Pancreas (tissue), 10 donors: ENCODE measurements at regions not wholly inside any gene's neighbourhood (a gene's known extent, or its start where the extent isn't known, plus 50 kb on each side); places are given as distances from the start of the nearest gene placed in this dataset.
"Not testable (repeated sequence)": the region's sequence is repeated elsewhere in the genome, so short reads cannot be mapped to it uniquely, and the experiment has no call there.

Source experiments
- ATAC-seq, 4 donors: fragments of 200-7000 bp; cut with Tn5 transposase; one replicate each; pipeline versions ENCODE4 v1.8.0 to v1.9.1; 2020; ENCODE audit warnings: mild to moderate bottlenecking in 4 of 4, moderate library complexity in 4 of 4
- DNase-seq, 6 donors: peaks; one replicate each; pipeline ENCODE4 v3.0.0-alpha.2; 2020
- FAIRE-seq: peaks from 2 replicates; lab custom pipeline; 2012; peaks lifted over from hg19 to GRCh38; lab: Jason Lieb, UNC
- H3K27ac ChIP-seq, 4 donors: fragments of 200-600 bp; sonication (generic); 1 replicate in 3 of 4; 2 replicates in 1 of 4; pipeline versions ENCODE4 v1.5.0 to v1.8.0; 2020
- H3K27me3 ChIP-seq, 4 donors: fragments of 200-600 bp; one replicate each; pipeline ENCODE4 v1.8.0; 2021
- H3K36me3 ChIP-seq, 3 donors: fragments of 200-600 bp; sonication (generic) in 1 of 3; one replicate each; pipeline versions ENCODE4 v1.5.0 to v1.8.0; 2020 to 2021
- H3K4me1 ChIP-seq, 3 donors: fragments of 200-600 bp; one replicate each; pipeline ENCODE4 v1.8.0; 2021
- H3K4me3 ChIP-seq, 4 donors: fragments of 200-600 bp; sonication (generic) in 2 of 4; one replicate each; pipeline versions ENCODE4 v1.5.0 to v1.8.0; 2020 to 2021
- H3K9me3 ChIP-seq, 4 donors: fragments of 200-600 bp; one replicate each; pipeline ENCODE4 v1.8.0; 2021
- WGBS, 2 donors: extraction: QIAGEN DNeasy Blood & Tissue Kit; methylation state at CpG; one replicate each; pipeline ENCODE4 v1.1.7; 2013; 5-methylcytosine and 5-hydroxymethylcytosine counted together
- intact Hi-C, 3 donors: fragments of 100-400 bp; cut with DNase I; formaldehyde crosslinking; loops; one replicate each; pipeline versions ENCODE4 v1.11.1 to v1.14.2; 2022
- TF ChIP-seq, protein P1 (sequence below), 4 donors: fragments of 200-600 bp; sonication (generic) in 3 of 4; IDR thresholded peaks; one replicate each; pipeline versions ENCODE4 v1.5.0 to v1.8.0; 2021; ENCODE audit warnings: antibody characterized with exemption in 4 of 4
- donor health status: healthy with polysubstance abuse.
- donor health status: DM: no; HTN: no; CAD: no; lungs with moderate emphysema.
- donor health status: DM: no; HTN: no; CAD: no.
- donor health status: control.
- donor health status: control.
- donor health status: Bipolar disorder and iron deficiency.
- donor health status: DM: yes; HTN: yes; CAD: no.
- donor health status: DM: no; HTN: no; CAD: no.
- donor health status: DM: no; HTN: no; CAD: no.
- donor health status: DM: yes; HTN: yes; CAD: no.

DNA sequence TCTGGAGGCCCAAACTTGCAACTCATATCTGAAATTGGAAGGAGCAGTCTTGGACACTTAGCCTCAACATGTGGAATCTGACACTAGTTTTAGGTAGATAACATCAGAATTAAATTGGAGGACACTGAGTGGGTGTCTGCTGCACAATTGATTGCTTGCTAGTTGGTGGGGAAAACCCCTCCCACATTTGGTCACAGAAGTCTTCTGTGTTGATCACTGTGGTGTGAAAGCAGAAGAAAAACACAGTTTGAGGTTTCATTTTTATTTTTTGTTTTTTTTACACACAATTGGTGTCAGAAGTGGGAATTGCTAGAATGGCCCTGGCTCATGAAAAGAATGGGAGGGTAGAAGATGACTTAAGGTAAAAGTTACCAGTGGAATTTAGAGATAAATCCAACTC, 78.0 kb upstream of the CD163 start:
- H3K27me3 ChIP-seq, result peaks cover 0 to 5% (median 0%) of the 10 kb centered on the region in 4 donors
- intact Hi-C loops, result no loop called here
- H3K36me3 ChIP-seq, result no peaks in the 10 kb centered on the region
- DNase-seq (no peak), ATAC-seq (no peak), FAIRE-seq (no peak)
- H3K4me3 ChIP-seq, result no peak overlapping the region
- TF ChIP-seq, protein P1, sequence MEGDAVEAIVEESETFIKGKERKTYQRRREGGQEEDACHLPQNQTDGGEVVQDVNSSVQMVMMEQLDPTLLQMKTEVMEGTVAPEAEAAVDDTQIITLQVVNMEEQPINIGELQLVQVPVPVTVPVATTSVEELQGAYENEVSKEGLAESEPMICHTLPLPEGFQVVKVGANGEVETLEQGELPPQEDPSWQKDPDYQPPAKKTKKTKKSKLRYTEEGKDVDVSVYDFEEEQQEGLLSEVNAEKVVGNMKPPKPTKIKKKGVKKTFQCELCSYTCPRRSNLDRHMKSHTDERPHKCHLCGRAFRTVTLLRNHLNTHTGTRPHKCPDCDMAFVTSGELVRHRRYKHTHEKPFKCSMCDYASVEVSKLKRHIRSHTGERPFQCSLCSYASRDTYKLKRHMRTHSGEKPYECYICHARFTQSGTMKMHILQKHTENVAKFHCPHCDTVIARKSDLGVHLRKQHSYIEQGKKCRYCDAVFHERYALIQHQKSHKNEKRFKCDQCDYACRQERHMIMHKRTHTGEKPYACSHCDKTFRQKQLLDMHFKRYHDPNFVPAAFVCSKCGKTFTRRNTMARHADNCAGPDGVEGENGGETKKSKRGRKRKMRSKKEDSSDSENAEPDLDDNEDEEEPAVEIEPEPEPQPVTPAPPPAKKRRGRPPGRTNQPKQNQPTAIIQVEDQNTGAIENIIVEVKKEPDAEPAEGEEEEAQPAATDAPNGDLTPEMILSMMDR (IDR thresholded peaks at IDR 0.05), result no peak
- H3K9me3 ChIP-seq, result no peaks in the 10 kb centered on the region
- no peaks in the 10 kb centered on the region for H3K4me1 ChIP-seq
- no peak overlapping the region for H3K27ac ChIP-seq

DNA sequence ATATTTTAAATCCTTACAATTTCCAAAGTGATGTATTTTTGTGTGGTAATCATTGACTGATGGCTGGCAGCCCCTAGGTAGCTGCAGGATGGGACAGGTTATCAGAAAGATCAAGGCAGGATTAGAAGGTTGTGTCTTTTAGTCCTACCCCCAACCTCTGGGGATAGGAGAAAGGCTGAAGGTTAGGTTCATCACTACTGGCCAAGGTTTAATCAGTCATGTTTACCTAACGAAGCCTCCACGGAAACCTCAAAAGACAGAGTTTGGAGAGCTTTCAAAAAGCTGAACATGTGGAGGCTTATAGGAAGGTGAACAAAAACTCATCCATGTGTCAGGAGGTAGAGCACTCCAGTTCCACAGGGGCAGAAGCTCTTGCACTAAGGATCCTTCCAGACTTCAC, 77.5 kb upstream of the CD163 start:
- no peaks in the 10 kb centered on the region for H3K9me3 ChIP-seq
- no peak for ATAC-seq
- TF ChIP-seq, protein P1 (IDR thresholded peaks at IDR 0.05), result no peak
- H3K36me3 ChIP-seq, result no peaks in the 10 kb centered on the region
- no peak overlapping the region for H3K4me3 ChIP-seq
- H3K27me3 ChIP-seq, result peaks cover 0 to 5% (median 0%) of the 10 kb centered on the region in 4 donors
- no peak for DNase-seq
- H3K4me1 ChIP-seq, result no peaks in the 10 kb centered on the region
- intact Hi-C loops, result no loop called here
- FAIRE-seq, result no peak
- no peak overlapping the region for H3K27ac ChIP-seq
- 31 to 34% methylated on average over 2 of the region's 2 CpGs for WGBS, 2 donors

DNA sequence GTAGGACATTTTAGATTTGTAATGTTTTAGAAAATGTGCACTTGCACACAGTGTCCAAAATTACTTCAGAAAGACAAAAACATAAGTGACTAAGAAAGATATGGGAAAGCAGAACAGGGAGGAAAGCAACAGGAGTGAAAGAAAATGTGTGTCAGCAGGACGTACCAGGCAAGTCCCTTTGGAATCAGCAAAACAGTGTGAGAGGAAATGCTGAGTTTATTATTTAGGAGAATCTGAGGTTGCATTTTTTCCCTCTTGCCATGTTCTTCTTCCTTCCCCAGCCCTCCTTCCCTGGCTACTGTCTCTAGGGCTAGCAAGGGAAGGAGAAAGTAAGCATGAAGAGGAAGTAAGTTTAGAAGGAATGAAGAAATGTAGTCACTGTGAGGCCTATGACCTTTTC, 67.7 kb upstream of the CD163 start:
- H3K27me3 ChIP-seq, result no peaks in the 10 kb centered on the region
- TF ChIP-seq, protein P1 (IDR thresholded peaks at IDR 0.05), result no peak
- WGBS, 2 donors, result 50 to 55% methylated on average over 1 of the region's 1 CpG
- DNase-seq (peak in 1 of 6 donors; percentile 10), FAIRE-seq (no peak), ATAC-seq (peak in 2 of 4 donors; percentile 68 to 70)
- H3K27ac ChIP-seq, result no peak overlapping the region
- intact Hi-C loops, result no loop called here
- H3K4me3 ChIP-seq, result no peak overlapping the region
- no peaks in the 10 kb centered on the region for H3K9me3 ChIP-seq
- H3K36me3 ChIP-seq, result no peaks in the 10 kb centered on the region
- H3K4me1 ChIP-seq, result no peaks in the 10 kb centered on the region

DNA sequence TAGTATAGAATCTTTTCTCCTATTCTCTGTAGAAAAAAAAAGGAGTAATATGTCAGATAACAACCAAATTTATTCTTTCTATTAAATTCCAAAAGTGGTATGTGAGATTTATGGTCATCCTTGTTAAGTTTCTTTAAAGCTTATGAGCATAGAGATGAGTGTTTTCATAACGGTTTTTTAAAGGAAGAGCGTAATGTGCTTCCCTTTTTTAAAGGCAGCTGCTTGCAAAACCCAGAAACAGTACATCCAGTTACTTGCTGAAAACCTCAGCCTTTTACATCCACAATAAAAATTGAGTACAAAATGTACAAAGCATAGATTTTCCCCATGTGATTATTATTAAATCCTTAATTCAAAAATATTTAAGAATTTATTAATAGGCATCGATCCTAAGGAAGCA, 53.6 kb upstream of the CD163 start:
- H3K9me3 ChIP-seq, result no peaks in the 10 kb centered on the region
- no peaks in the 10 kb centered on the region for H3K36me3 ChIP-seq
- FAIRE-seq, result no peak
- H3K4me3 ChIP-seq, result no peak overlapping the region
- DNase-seq, result no peak
- no peaks in the 10 kb centered on the region for H3K4me1 ChIP-seq
- H3K27ac ChIP-seq, result peak overlapping the region in 1 of 4 donors; percentile 28
- ATAC-seq, result no peak
- intact Hi-C loops, result no loop called here
- TF ChIP-seq, protein P1 (IDR thresholded peaks at IDR 0.05), result no peak
- H3K27me3 ChIP-seq, result no peaks in the 10 kb centered on the region
- WGBS, 2 donors, result 70 to 86% methylated on average over 3 of the region's 3 CpGs

DNA sequence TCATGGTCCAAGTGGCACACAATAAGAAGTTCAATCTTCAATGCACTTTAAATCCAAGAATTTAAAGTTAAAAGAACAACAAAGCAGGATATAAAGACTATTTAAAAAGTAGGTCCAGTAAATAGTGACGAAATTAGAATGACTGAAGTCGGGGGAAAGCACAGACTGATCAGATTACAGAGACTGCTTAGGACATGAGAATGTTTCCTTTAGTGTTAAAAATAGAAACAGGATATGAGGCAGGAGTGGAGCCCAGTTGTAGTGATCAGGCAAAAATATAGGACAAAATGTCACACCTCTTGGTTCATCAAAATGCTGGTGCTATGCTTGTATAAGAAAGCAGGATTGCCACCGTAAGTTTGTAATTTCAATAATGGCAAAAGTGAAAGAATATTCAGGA, 52.2 kb upstream of the CD163 start:
- Histone ChIP-seq H3K27me3 (no peaks in the 10 kb centered on the region), H3K4me3 (no peak overlapping the region), H3K36me3 (no peaks in the 10 kb centered on the region), H3K9me3 (no peaks in the 10 kb centered on the region), H3K27ac (peak overlapping the region in 2 of 4 donors; percentile 30 to 39), H3K4me1 (no peaks in the 10 kb centered on the region)
- intact Hi-C loops, result no loop called here
- DNase-seq (no peak), FAIRE-seq (no peak), ATAC-seq (peak in 3 of 4 donors; percentile 24 to 78 (median 60))
- TF ChIP-seq, protein P1 (IDR thresholded peaks at IDR 0.05), result no peak
- 39 to 43% methylated on average over 3 of the region's 3 CpGs for WGBS, 2 donors

DNA sequence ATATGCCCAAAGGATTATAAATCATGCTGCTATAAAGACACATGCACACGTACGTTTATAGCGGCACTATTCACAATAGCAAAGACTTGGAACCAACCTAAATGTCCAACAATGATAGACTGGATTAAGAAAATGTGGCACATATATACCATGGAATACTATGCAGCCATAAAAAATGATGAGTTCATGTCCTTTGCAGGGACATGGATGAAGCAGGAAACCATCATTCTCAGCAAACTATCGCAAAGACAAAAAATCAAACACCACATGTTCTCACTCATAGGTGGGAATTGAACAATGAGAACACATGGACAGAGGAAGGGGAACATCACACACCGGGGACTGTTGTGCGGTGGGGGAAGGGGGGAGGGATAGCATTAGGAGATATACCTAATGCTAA, 51.3 kb upstream of the CD163 start:
- H3K9me3 ChIP-seq, FAIRE-seq, intact Hi-C loops, H3K36me3 ChIP-seq, H3K27ac ChIP-seq, H3K4me1 ChIP-seq, ATAC-seq, H3K4me3 ChIP-seq, H3K27me3 ChIP-seq, DNase-seq: not testable (repeated sequence)
- 86 to 89% methylated on average over 6 of the region's 6 CpGs for WGBS, 2 donors
